ENCODE measurements at regions not wholly inside any gene's neighbourhood (a gene's known extent, or its start where the extent isn't known, plus 50 kb on each side); places are given as distances from the start of the nearest gene placed in this dataset.

DNA sequence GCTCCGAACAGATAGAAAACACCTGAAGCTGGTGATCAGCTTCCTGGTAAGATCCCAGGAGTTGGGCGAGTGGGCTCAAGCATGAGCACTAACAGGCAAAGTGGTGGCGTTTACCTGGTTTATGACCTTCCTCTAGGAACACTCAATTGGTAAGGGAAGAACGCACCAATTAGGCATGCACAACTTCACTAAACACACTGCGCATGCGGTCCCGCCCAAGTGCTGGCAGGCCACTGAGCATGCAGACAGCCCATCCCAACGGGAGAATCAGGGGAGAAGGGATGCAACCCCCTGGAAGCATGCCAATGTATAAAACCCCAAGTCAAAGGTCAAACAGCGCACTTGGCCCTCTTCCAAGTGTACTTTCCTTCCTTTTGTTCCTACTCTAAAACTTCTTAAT, 70.4 kb downstream of the LYZL2 start:
- no peak for TF ChIP-seq CTCF (conservative IDR thresholded peaks at IDR 0.05; ENCODE audit: low read depth in 2 of 2)
- no peak for TF ChIP-seq EZH2 (IDR thresholded peaks at IDR 0.05; ENCODE audit: low read depth, unreplicated experiment)
